ENCODE measurements at regions not wholly inside any gene's neighbourhood (a gene's known extent, or its start where the extent isn't known, plus 50 kb on each side); places are given as distances from the start of the nearest gene placed in this dataset.

DNA sequence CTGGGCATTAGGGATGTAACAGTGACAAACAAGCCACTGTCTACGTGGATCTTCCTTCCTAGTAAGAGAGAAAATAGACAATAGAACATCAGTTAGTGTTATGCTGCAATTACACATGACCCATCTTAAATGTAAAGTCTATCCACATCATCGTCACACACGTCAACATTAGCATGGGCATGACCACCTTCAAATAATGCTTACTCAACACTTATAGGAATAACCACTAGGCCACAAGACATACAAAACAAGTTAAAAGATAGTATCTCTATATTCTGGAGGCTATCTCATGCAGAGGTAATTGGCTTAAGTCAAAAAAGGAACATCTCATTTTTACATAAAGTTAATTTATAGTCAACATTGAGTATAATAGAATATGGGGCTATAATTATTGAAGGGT, 156.5 kb downstream of the MOXD1 start:
- ChIA-PET CTCF (interaction anchor here (0.8 kb wide), 1 partner anchor 16 kb away, joined by 3 read pairs; no protein-coding TSS in a partner anchor), POLR2A (no interaction called here)
- no peak overlapping the region for H3K4me3 ChIP-seq (ENCODE audit: low read depth, low read length)
- no peak for DNase-seq (ENCODE audit: low read depth, low spot score)
- TF ChIP-seq, protein P1, sequence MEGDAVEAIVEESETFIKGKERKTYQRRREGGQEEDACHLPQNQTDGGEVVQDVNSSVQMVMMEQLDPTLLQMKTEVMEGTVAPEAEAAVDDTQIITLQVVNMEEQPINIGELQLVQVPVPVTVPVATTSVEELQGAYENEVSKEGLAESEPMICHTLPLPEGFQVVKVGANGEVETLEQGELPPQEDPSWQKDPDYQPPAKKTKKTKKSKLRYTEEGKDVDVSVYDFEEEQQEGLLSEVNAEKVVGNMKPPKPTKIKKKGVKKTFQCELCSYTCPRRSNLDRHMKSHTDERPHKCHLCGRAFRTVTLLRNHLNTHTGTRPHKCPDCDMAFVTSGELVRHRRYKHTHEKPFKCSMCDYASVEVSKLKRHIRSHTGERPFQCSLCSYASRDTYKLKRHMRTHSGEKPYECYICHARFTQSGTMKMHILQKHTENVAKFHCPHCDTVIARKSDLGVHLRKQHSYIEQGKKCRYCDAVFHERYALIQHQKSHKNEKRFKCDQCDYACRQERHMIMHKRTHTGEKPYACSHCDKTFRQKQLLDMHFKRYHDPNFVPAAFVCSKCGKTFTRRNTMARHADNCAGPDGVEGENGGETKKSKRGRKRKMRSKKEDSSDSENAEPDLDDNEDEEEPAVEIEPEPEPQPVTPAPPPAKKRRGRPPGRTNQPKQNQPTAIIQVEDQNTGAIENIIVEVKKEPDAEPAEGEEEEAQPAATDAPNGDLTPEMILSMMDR (IDR thresholded peaks at IDR 0.05; ENCODE audit: insufficient read depth, low read length, missing control alignments) = no peak

DNA sequence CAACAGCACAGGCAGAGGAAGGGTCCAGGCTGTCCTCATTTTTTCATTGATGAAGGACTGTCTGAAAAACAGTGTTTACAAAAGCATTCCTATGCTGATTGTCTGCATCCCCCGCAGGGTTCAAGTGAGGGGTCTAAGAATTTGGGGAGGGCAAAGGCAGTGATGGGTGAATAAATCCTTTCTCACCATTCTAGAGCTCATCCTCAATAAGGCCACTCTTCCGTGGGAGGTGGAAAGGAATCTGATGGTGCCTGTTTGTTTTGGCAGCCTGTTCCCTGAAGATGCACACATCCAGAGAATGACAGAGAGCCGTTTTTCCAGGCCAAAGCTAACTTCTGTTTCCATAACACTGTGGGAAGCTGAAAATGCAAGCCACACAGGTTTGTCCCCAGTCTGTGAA, 164.5 kb downstream of the MOXD1 start:
- ChIA-PET CTCF (interaction anchor here (1.1 to 3.0 kb wide), 5 partner anchors 20 to 321 kb away, joined by 3 to 15 read pairs (median 10); no protein-coding TSS in a partner anchor), POLR2A (interaction anchor here (2.5 kb wide), 1 partner anchor 285 kb away, joined by 10 read pairs; the partner anchor contains the start of gene CCN2)
- no peak for DNase-seq (ENCODE audit: low read depth, low spot score)
- H3K4me3 ChIP-seq (ENCODE audit: low read depth, low read length) = no peak overlapping the region
- TF ChIP-seq, protein P1 (IDR thresholded peaks at IDR 0.05; ENCODE audit: insufficient read depth, low read length, missing control alignments) = no peak

DNA sequence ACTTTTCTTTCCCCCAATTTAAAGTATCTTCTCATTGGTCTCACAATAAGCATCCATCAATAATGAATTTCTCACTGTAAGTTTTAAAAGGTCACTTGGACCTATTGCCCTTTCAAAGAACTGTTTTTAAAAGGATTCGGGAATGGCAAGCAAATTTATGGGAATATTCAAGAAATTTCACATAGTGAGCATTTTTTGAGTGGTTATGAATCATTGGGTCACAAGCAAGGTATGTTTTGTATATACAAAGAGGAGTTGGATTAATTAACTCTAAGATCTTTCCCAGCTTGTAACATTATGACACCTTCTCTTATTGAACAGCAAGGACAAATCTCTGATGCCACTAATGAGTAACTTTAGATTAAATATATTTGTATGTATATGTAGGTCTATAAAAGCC, 165.0 kb downstream of the MOXD1 start:
- CTCF ChIA-PET = interaction anchor here (1.1 to 3.0 kb wide), 5 partner anchors 19 to 321 kb away, joined by 3 to 15 read pairs (median 10); no protein-coding TSS in a partner anchor

DNA sequence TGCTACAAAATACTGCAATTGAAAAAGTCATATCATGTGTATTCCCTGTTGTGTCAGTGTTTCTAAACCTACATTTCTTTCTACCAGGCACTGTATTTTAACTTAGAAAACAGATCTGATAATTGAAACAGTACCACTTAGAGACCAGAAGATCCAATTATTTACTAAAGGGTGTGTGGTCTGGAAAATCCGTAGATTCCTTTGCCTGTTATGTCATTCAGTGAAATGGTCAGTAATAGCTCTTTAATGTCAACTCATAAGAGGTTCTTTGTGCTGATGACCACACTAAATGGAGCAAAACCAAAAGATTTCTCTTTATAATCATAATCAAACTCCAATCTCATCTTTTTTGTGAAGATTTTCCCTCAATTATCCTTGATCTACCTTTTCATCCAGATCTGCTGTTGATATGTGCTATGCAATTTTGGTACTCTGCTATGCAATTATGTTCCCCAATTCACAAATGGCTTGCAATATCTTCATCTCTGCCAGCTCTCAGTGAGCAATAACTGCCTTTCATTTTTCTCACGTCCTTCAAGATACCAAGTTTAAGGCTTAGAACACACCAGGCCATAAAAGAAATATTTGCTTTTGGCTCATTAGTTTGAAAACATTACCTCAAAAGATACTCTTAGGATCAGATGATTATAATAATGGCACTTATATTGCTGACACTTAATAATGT, 165.5 kb downstream of the MOXD1 start:
- DNase-seq (ENCODE audit: low read depth, low spot score) = no peak
- no peak overlapping the region for H3K4me3 ChIP-seq (ENCODE audit: low read depth, low read length)
- TF ChIP-seq, protein P1 (IDR thresholded peaks at IDR 0.05; ENCODE audit: insufficient read depth, low read length, missing control alignments) = no peak
- CTCF ChIA-PET = interaction anchor here (1.1 to 3.0 kb wide), 5 partner anchors 19 to 320 kb away, joined by 3 to 15 read pairs (median 10); no protein-coding TSS in a partner anchor
- POLR2A ChIA-PET = interaction anchor here (2.5 kb wide), 1 partner anchor 284 kb away, joined by 10 read pairs; the partner anchor contains the start of gene CCN2

More for the DNA sequence above, 165.0 kb downstream of the MOXD1 start:
- POLR2A ChIA-PET = interaction anchor here (2.5 kb wide), 1 partner anchor 285 kb away, joined by 10 read pairs; the partner anchor contains the start of gene CCN2
- TF ChIP-seq, protein P1 (IDR thresholded peaks at IDR 0.05; ENCODE audit: insufficient read depth, low read length, missing control alignments) = no peak
- no peak for DNase-seq (ENCODE audit: low read depth, low spot score)
- H3K4me3 ChIP-seq (ENCODE audit: low read depth, low read length) = no peak overlapping the region

DNA sequence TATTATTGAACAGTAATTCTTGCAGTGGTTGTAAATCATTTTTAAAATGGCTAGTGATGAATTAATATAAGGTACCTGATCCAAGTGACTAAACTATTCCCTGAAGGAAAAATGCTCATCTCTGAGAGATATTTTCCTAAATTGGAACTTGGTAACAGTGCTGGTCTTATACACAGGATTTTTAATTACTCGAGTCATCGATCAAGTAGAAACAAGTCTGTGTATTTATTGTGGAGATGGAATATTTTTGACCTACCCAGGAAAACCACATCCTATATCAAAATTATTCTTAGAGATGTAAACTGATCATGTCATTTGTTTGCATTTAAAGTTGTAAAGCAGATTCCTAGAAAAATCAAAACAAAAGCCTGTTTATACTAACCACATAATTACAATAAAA, 166.9 kb downstream of the MOXD1 start:
- TF ChIP-seq, protein P1 (IDR thresholded peaks at IDR 0.05; ENCODE audit: insufficient read depth, low read length, missing control alignments) = no peak
- POLR2A ChIA-PET = no interaction called here

More for the DNA sequence above, 166.9 kb downstream of the MOXD1 start:
- H3K4me3 ChIP-seq (ENCODE audit: low read depth, low read length) = no peak overlapping the region
- DNase-seq (ENCODE audit: low read depth, low spot score) = no peak
- CTCF ChIA-PET = interaction anchor here (1.2 to 3.0 kb wide), 3 partner anchors 45 to 319 kb away, joined by 6 to 15 read pairs (median 12); no protein-coding TSS in a partner anchor

Data from AG04449 (cell line).